ENCODE measurements at regions not wholly inside any gene's neighbourhood (a gene's known extent, or its start where the extent isn't known, plus 50 kb on each side); places are given as distances from the start of the nearest gene placed in this dataset.
"Not testable (repeated sequence)": the region's sequence is repeated elsewhere in the genome, so short reads cannot be mapped to it uniquely, and the experiment has no call there.

DNA sequence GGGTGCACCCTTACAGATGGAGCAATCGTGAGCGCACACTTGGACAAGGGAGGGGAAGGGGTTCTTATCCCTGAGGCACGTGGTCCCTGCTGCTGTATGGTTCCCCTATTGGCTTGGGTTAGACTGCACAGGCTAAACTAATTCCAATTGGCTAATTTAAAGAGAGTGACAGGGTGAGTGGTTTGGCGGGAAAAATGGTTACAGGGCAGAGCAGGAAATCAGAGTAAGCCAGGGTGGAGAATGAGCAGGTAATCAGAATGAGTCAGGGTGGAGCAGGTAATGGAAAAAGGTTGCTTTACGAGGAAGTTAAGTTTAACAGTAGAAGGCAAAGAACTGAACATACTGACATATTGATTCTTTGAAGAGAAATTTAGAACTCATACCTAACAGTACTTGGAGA is 49.8 kb upstream of the ST3GAL6 start:
- not testable (repeated sequence) for TF ChIP-seq EZH2 (IDR thresholded peaks at IDR 0.05; ENCODE audit: low read depth)
- TF ChIP-seq, protein P1, sequence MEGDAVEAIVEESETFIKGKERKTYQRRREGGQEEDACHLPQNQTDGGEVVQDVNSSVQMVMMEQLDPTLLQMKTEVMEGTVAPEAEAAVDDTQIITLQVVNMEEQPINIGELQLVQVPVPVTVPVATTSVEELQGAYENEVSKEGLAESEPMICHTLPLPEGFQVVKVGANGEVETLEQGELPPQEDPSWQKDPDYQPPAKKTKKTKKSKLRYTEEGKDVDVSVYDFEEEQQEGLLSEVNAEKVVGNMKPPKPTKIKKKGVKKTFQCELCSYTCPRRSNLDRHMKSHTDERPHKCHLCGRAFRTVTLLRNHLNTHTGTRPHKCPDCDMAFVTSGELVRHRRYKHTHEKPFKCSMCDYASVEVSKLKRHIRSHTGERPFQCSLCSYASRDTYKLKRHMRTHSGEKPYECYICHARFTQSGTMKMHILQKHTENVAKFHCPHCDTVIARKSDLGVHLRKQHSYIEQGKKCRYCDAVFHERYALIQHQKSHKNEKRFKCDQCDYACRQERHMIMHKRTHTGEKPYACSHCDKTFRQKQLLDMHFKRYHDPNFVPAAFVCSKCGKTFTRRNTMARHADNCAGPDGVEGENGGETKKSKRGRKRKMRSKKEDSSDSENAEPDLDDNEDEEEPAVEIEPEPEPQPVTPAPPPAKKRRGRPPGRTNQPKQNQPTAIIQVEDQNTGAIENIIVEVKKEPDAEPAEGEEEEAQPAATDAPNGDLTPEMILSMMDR (conservative IDR thresholded peaks at IDR 0.05) = not testable (repeated sequence)
